GM12892 (cell line): ENCODE measurements at regions not wholly inside any gene's neighbourhood (a gene's known extent, or its start where the extent isn't known, plus 50 kb on each side); places are given as distances from the start of the nearest gene placed in this dataset.

ENCODE experiments used
- POLR2A ChIP-seq: IDR thresholded peaks from 2 replicates; pipeline ENCODE4 v1.6.1; 2011; ENCODE audit warnings: low read depth, low read length, control low read depth
- POLR2AphosphoS5 ChIP-seq: IDR thresholded peaks from 2 replicates; pipeline ENCODE4 v1.6.1; 2011; ENCODE audit warnings: low read depth, low read length, control low read depth

- TF ChIP-seq POLR2AphosphoS5 (no peak), POLR2A (no peak)
Observed at GRCh38 chr6:140156131-140156530, 781.7 kb upstream of the CITED2 start.
